ENCODE measurements at regions not wholly inside any gene's neighbourhood (a gene's known extent, or its start where the extent isn't known, plus 50 kb on each side); places are given as distances from the start of the nearest gene placed in this dataset.

- DNase-seq (ENCODE audit: extremely low spot score, unreplicated experiment) = no peak
- peaks cover 24% of the 10 kb centered on the region for H3K27me3 Mint-ChIP-seq (ENCODE audit: unreplicated experiment)
- no peak for TF ChIP-seq CTCF (IDR thresholded peaks at IDR 0.05)
- no peak overlapping the region for H3K27ac Mint-ChIP-seq (ENCODE audit: unreplicated experiment)
- no peaks in the 10 kb centered on the region for H3K9me3 Mint-ChIP-seq (ENCODE audit: unreplicated experiment)
- no peak overlapping the region for H3K4me3 Mint-ChIP-seq (ENCODE audit: unreplicated experiment)
- no peaks in the 10 kb centered on the region for H3K36me3 Mint-ChIP-seq (ENCODE audit: unreplicated experiment)
- no peaks in the 10 kb centered on the region for H3K4me1 Mint-ChIP-seq (ENCODE audit: unreplicated experiment)
These were observed 606.0 kb upstream of the TMEM132C start for GRCh38 chr12:127660961-127661360.

GRCh38 chr12:127663716-127664115 lies 603.3 kb upstream of the TMEM132C start:
- Mint-ChIP-seq H3K27ac (ENCODE audit: unreplicated experiment) (no peak overlapping the region), H3K27me3 (ENCODE audit: unreplicated experiment) (peaks cover 25% of the 10 kb centered on the region), H3K9me3 (ENCODE audit: unreplicated experiment) (no peaks in the 10 kb centered on the region), H3K4me1 (ENCODE audit: unreplicated experiment) (no peaks in the 10 kb centered on the region), H3K4me3 (ENCODE audit: unreplicated experiment) (no peak overlapping the region), H3K36me3 (ENCODE audit: unreplicated experiment) (no peaks in the 10 kb centered on the region)
- no peak for TF ChIP-seq CTCF (IDR thresholded peaks at IDR 0.05)
- DNase-seq (ENCODE audit: extremely low spot score, unreplicated experiment) = no peak

- DNase-seq (ENCODE audit: extremely low spot score, unreplicated experiment) = peak; percentile 5
- Mint-ChIP-seq H3K9me3 (ENCODE audit: unreplicated experiment) (no peaks in the 10 kb centered on the region), H3K4me1 (ENCODE audit: unreplicated experiment) (no peaks in the 10 kb centered on the region), H3K27ac (ENCODE audit: unreplicated experiment) (no peak overlapping the region), H3K36me3 (ENCODE audit: unreplicated experiment) (no peaks in the 10 kb centered on the region), H3K27me3 (ENCODE audit: unreplicated experiment) (peaks cover 28% of the 10 kb centered on the region), H3K4me3 (ENCODE audit: unreplicated experiment) (no peak overlapping the region)
- no peak for TF ChIP-seq CTCF (IDR thresholded peaks at IDR 0.05)
These were observed 602.1 kb upstream of the TMEM132C start for GRCh38 chr12:127664901-127665300.

GRCh38 chr12:127667131-127667685 lies 599.8 kb upstream of the TMEM132C start:
- H3K27ac Mint-ChIP-seq (ENCODE audit: unreplicated experiment) = no peak overlapping the region
- H3K27me3 Mint-ChIP-seq (ENCODE audit: unreplicated experiment) = peaks cover 21% of the 10 kb centered on the region
- TF ChIP-seq CTCF (IDR thresholded peaks at IDR 0.05) = no peak
- peak; percentile 4 for DNase-seq (ENCODE audit: extremely low spot score, unreplicated experiment)
- H3K36me3 Mint-ChIP-seq (ENCODE audit: unreplicated experiment) = no peaks in the 10 kb centered on the region
- H3K4me3 Mint-ChIP-seq (ENCODE audit: unreplicated experiment) = no peak overlapping the region
- no peaks in the 10 kb centered on the region for H3K9me3 Mint-ChIP-seq (ENCODE audit: unreplicated experiment)
- H3K4me1 Mint-ChIP-seq (ENCODE audit: unreplicated experiment) = no peaks in the 10 kb centered on the region

- Mint-ChIP-seq H3K27ac (ENCODE audit: unreplicated experiment) (no peak overlapping the region), H3K27me3 (ENCODE audit: unreplicated experiment) (peaks cover 7% of the 10 kb centered on the region), H3K4me1 (ENCODE audit: unreplicated experiment) (no peaks in the 10 kb centered on the region), H3K4me3 (ENCODE audit: unreplicated experiment) (no peak overlapping the region), H3K36me3 (ENCODE audit: unreplicated experiment) (no peaks in the 10 kb centered on the region), H3K9me3 (ENCODE audit: unreplicated experiment) (no peaks in the 10 kb centered on the region)
- DNase-seq (ENCODE audit: extremely low spot score, unreplicated experiment) = no peak
- TF ChIP-seq CTCF (IDR thresholded peaks at IDR 0.05) = no peak
These were observed 596.7 kb upstream of the TMEM132C start for GRCh38 chr12:127670294-127670693.

All from osteocyte (in vitro differentiated cells).